ENCODE measurements at regions not wholly inside any gene's neighbourhood (a gene's known extent, or its start where the extent isn't known, plus 50 kb on each side); places are given as distances from the start of the nearest gene placed in this dataset.

DNA sequence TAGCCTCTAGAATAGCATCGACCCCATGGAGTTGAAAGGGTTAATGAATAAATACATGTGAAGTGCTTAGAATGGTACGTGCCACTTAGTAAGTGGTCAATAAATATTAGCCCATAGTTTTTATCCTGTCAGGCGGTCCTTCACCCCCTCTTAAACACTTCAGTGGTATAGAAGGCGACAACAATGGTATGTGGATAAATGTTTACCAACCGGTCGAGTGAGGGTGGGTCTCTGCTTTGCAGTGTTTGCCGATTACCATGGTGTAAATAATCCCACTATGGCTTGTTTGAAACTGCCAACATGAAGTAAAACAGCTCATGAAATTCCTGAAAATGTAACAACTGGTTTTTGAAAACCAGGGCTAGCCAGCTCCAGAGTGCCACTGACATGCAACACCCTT lies 541.2 kb downstream of the BUD13 start:
- Histone ChIP-seq H3K36me3 (ENCODE audit: control insufficient read depth in 2 of 2, insufficient read depth in 2 of 2, low read length in 1 of 2) (no peaks in the 10 kb centered on the region), H3K27ac (ENCODE audit: low read depth in 2 of 2, low read length in 1 of 2) (no peak overlapping the region), H3K9me3 (ENCODE audit: control insufficient read depth in 2 of 2, insufficient read depth in 1 of 2, low read depth in 1 of 2, low read length in 1 of 2) (no peaks in the 10 kb centered on the region), H3K4me3 (ENCODE audit: low read depth in 1 of 2, low read length in 2 of 2) (no peak overlapping the region), H3K27me3 (ENCODE audit: control insufficient read depth in 1 of 2, insufficient read depth in 2 of 2, low read length in 2 of 2) (no peaks in the 10 kb centered on the region), H3K4me1 (ENCODE audit: control insufficient read depth in 2 of 2, insufficient read depth in 2 of 2, low read length in 1 of 2) (no peaks in the 10 kb centered on the region)
- WGBS, 2 donors: 62 to 74% methylated on average over 7 of the region's 7 CpGs

GRCh38 chr11:116230438-116230837 lies 542.3 kb downstream of the BUD13 start:
- no peaks in the 10 kb centered on the region for H3K36me3 ChIP-seq (ENCODE audit: control insufficient read depth in 2 of 2, insufficient read depth in 2 of 2, low read length in 1 of 2)
- H3K4me3 ChIP-seq (ENCODE audit: low read depth in 1 of 2, low read length in 2 of 2): no peak overlapping the region
- no peak overlapping the region for H3K27ac ChIP-seq (ENCODE audit: low read depth in 2 of 2, low read length in 1 of 2)
- no peaks in the 10 kb centered on the region for H3K9me3 ChIP-seq (ENCODE audit: control insufficient read depth in 2 of 2, insufficient read depth in 1 of 2, low read depth in 1 of 2, low read length in 1 of 2)
- no peaks in the 10 kb centered on the region for H3K27me3 ChIP-seq (ENCODE audit: control insufficient read depth in 1 of 2, insufficient read depth in 2 of 2, low read length in 2 of 2)
- H3K4me1 ChIP-seq (ENCODE audit: control insufficient read depth in 2 of 2, insufficient read depth in 2 of 2, low read length in 1 of 2): no peaks in the 10 kb centered on the region
- 90 to 94% methylated on average over 8 of the region's 8 CpGs for WGBS, 2 donors

DNA sequence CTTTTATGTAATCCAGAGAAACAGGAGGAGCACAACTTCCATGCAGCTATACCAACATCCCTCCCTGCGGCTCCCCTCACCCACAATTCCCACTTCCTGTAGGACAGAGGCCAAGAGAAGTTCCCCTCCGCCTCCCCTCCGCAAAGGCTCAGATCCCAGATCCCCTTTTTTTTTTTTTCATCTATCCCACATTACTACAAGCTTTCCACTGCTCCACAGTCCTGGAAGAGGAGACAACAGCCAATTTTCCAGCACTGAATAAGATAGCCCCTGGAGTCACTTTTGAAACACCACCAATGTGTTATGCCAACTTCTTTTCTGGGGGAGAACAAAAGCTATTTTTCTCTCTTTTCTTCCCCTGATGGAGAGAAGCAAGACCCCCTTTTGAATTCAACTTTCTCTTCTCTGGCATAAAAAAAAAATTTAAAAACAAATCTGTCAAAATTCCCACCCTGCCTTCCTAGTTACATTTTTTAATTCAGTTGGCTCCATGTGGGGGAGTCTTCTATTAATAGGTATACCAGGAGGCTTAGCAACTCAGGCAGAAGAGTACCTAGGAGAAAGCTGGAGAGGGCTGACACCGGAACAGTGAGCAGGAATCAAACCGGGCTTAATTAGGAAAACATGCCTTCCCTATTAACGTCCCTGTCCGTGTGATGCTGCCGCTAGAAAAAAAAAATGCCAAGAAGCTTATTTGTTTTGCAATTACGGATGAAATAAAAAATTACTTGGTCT lies 543.4 kb downstream of the BUD13 start:
- Histone ChIP-seq H3K36me3 (ENCODE audit: control insufficient read depth in 2 of 2, insufficient read depth in 2 of 2, low read length in 1 of 2) (no peaks in the 10 kb centered on the region), H3K4me3 (ENCODE audit: low read depth in 1 of 2, low read length in 2 of 2) (no peak overlapping the region), H3K9me3 (ENCODE audit: control insufficient read depth in 2 of 2, insufficient read depth in 1 of 2, low read depth in 1 of 2, low read length in 1 of 2) (no peaks in the 10 kb centered on the region), H3K27ac (ENCODE audit: low read depth in 2 of 2, low read length in 1 of 2) (no peak overlapping the region), H3K27me3 (ENCODE audit: control insufficient read depth in 1 of 2, insufficient read depth in 2 of 2, low read length in 2 of 2) (no peaks in the 10 kb centered on the region), H3K4me1 (ENCODE audit: control insufficient read depth in 2 of 2, insufficient read depth in 2 of 2, low read length in 1 of 2) (no peaks in the 10 kb centered on the region)
- 68 to 70% methylated on average over 9 of the region's 9 CpGs for WGBS, 2 donors

GRCh38 chr11:116226731-116227130 lies 546.1 kb downstream of the BUD13 start:
- Histone ChIP-seq H3K27me3 (ENCODE audit: control insufficient read depth in 1 of 2, insufficient read depth in 2 of 2, low read length in 2 of 2) (no peaks in the 10 kb centered on the region), H3K4me1 (ENCODE audit: control insufficient read depth in 2 of 2, insufficient read depth in 2 of 2, low read length in 1 of 2) (peaks cover 0 to 2% of the 10 kb centered on the region in 2 donors), H3K36me3 (ENCODE audit: control insufficient read depth in 2 of 2, insufficient read depth in 2 of 2, low read length in 1 of 2) (no peaks in the 10 kb centered on the region), H3K27ac (ENCODE audit: low read depth in 2 of 2, low read length in 1 of 2) (no peak overlapping the region), H3K4me3 (ENCODE audit: low read depth in 1 of 2, low read length in 2 of 2) (no peak overlapping the region), H3K9me3 (ENCODE audit: control insufficient read depth in 2 of 2, insufficient read depth in 1 of 2, low read depth in 1 of 2, low read length in 1 of 2) (no peaks in the 10 kb centered on the region)
- 82 to 90% methylated on average over 3 of the region's 3 CpGs for WGBS, 2 donors

DNA sequence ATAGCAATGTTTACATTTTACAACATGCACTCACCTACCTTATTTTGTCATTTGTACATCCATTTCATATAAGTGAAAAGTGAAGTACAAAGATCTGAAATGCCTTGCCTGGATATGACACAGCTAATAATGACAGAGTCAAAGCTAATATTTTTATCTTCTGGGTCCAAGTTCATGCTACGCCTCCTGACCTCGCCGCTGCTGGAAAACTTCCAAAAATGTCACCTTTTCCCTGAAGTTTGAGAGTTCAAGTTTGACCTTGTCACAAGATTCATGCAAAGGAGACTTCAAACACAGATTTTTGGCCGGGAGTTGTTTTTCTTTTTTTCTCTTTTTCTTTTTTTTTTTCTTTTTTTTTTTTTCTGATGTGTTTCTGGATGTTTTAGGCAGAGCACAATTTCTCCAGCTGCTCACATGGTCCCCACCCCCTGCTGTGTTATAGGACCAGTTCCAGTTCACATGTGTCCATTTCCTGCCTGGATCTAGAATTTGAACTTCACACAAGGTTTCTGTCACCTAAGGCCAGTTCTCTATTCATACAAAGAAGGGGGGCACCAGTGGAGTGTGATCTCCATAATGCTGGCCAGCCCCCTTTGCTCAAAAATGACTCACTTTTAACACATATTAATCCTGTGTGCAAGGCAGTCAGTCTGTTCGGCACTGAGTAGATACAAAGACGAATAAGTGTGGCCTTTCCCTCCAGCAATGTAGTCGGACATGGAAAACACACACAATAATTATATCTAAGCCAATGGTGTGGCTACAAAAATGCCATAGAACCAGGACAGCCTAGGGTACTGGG lies 546.8 kb downstream of the BUD13 start:
- H3K36me3 ChIP-seq (ENCODE audit: control insufficient read depth in 2 of 2, insufficient read depth in 2 of 2, low read length in 1 of 2): no peaks in the 10 kb centered on the region
- WGBS, 2 donors: 57 to 68% methylated on average over 7 of the region's 7 CpGs
- H3K4me1 ChIP-seq (ENCODE audit: control insufficient read depth in 2 of 2, insufficient read depth in 2 of 2, low read length in 1 of 2): peaks cover 0 to 2% of the 10 kb centered on the region in 2 donors
- no peaks in the 10 kb centered on the region for H3K27me3 ChIP-seq (ENCODE audit: control insufficient read depth in 1 of 2, insufficient read depth in 2 of 2, low read length in 2 of 2)
- no peak overlapping the region for H3K4me3 ChIP-seq (ENCODE audit: low read depth in 1 of 2, low read length in 2 of 2)
- no peak overlapping the region for H3K27ac ChIP-seq (ENCODE audit: low read depth in 2 of 2, low read length in 1 of 2)
- H3K9me3 ChIP-seq (ENCODE audit: control insufficient read depth in 2 of 2, insufficient read depth in 1 of 2, low read depth in 1 of 2, low read length in 1 of 2): no peaks in the 10 kb centered on the region

DNA sequence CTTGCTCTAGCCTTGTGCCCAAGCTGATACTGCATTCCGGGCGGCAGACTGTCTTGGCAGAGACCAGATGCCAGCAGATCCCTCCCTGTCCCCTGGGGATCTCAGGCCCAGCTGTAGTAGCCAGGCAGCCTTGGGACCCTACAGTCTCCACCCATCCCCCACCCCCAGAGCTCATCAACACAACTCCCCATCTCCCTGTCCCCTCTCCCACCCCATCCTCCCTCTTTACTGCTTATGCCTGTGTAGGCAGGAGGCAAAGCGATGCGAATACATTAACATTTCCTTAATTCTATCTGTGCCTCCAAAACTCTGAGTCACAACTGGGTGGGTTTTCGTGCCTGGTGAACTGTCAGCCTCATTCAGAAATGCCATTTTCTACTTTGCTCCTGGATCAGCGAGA lies 547.6 kb downstream of the BUD13 start:
- H3K9me3 ChIP-seq (ENCODE audit: control insufficient read depth in 2 of 2, insufficient read depth in 1 of 2, low read depth in 1 of 2, low read length in 1 of 2): no peaks in the 10 kb centered on the region
- H3K27me3 ChIP-seq (ENCODE audit: control insufficient read depth in 1 of 2, insufficient read depth in 2 of 2, low read length in 2 of 2): no peaks in the 10 kb centered on the region
- H3K4me3 ChIP-seq (ENCODE audit: low read depth in 1 of 2, low read length in 2 of 2): no peak overlapping the region
- peaks cover 0 to 2% of the 10 kb centered on the region in 2 donors for H3K4me1 ChIP-seq (ENCODE audit: control insufficient read depth in 2 of 2, insufficient read depth in 2 of 2, low read length in 1 of 2)
- H3K27ac ChIP-seq (ENCODE audit: low read depth in 2 of 2, low read length in 1 of 2): no peak overlapping the region
- WGBS, 2 donors: 64 to 67% methylated on average over 6 of the region's 6 CpGs
- H3K36me3 ChIP-seq (ENCODE audit: control insufficient read depth in 2 of 2, insufficient read depth in 2 of 2, low read length in 1 of 2): no peaks in the 10 kb centered on the region

GRCh38 chr11:116224889-116225200 lies 547.9 kb downstream of the BUD13 start:
- H3K36me3 ChIP-seq (ENCODE audit: control insufficient read depth in 2 of 2, insufficient read depth in 2 of 2, low read length in 1 of 2): no peaks in the 10 kb centered on the region
- no peak overlapping the region for H3K4me3 ChIP-seq (ENCODE audit: low read depth in 1 of 2, low read length in 2 of 2)
- no peaks in the 10 kb centered on the region for H3K9me3 ChIP-seq (ENCODE audit: control insufficient read depth in 2 of 2, insufficient read depth in 1 of 2, low read depth in 1 of 2, low read length in 1 of 2)
- H3K27me3 ChIP-seq (ENCODE audit: control insufficient read depth in 1 of 2, insufficient read depth in 2 of 2, low read length in 2 of 2): no peaks in the 10 kb centered on the region
- H3K27ac ChIP-seq (ENCODE audit: low read depth in 2 of 2, low read length in 1 of 2): no peak overlapping the region
- peaks cover 0 to 2% of the 10 kb centered on the region in 2 donors for H3K4me1 ChIP-seq (ENCODE audit: control insufficient read depth in 2 of 2, insufficient read depth in 2 of 2, low read length in 1 of 2)
- WGBS, 2 donors: 59 to 66% methylated on average over 5 of the region's 5 CpGs

DNA sequence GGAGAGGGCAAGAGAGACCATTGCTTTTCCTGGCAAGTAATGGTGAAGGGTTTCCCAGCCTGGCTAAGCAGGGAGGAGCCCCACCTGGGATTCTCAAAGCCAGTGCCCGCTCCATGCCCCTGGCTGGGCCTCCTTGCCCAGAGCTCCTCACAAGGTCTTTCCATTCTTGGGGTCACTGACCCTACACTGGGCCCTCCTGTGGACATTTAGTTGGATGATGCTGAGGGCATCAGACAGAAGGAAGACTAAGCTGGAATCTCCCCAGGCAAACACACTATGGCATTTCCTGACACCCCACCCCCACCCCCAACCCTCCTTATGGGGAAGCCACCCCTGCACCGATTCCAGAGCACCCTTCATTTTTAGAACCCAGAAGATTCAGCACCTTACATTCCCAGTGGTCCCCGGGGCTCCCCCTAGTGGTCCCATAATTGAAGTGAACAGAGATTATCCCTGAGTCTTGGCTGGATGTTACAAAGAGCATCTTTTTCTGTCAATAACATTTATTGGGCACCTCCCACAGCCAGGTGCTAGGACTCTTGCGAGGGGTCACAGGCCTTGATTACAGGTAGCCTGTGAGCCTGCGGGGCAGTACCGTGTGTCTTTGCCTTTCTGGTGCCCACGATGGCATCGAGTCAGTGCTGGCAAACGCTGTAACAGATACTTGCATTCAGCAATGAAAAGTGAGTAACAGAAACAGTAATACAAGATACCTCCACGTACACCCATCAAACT lies 548.5 kb downstream of the BUD13 start:
- Histone ChIP-seq H3K4me3 (ENCODE audit: low read depth in 1 of 2, low read length in 2 of 2) (no peak overlapping the region), H3K27ac (ENCODE audit: low read depth in 2 of 2, low read length in 1 of 2) (no peak overlapping the region), H3K4me1 (ENCODE audit: control insufficient read depth in 2 of 2, insufficient read depth in 2 of 2, low read length in 1 of 2) (peaks cover 0 to 2% of the 10 kb centered on the region in 2 donors), H3K9me3 (ENCODE audit: control insufficient read depth in 2 of 2, insufficient read depth in 1 of 2, low read depth in 1 of 2, low read length in 1 of 2) (no peaks in the 10 kb centered on the region), H3K27me3 (ENCODE audit: control insufficient read depth in 1 of 2, insufficient read depth in 2 of 2, low read length in 2 of 2) (no peaks in the 10 kb centered on the region), H3K36me3 (ENCODE audit: control insufficient read depth in 2 of 2, insufficient read depth in 2 of 2, low read length in 1 of 2) (no peaks in the 10 kb centered on the region)
- WGBS, 2 donors: 44% methylated on average over 10 of the region's 10 CpGs

DNA sequence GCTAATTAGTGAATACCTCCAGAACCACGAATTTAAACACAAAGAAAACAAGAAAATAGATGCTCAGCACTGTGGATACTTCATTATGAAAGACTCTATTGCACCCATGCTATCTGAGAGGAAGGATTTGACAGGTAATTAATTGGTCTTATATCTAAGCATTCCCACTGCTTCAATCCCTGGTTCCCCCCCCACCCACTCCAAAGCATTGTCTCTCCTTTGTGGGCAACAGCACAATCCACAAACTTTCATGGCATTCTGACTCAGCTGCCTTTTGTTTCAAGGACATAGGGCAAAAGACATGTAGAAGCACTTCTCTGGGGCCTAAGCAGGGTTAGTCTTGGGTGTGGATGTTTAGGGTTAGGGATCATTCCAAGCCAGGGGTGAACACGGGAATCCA lies 551.4 kb downstream of the BUD13 start:
- WGBS, 2 donors: 57 to 70% methylated on average over 2 of the region's 2 CpGs

More for the DNA sequence above, 551.4 kb downstream of the BUD13 start:
- Histone ChIP-seq H3K4me1 (ENCODE audit: control insufficient read depth in 2 of 2, insufficient read depth in 2 of 2, low read length in 1 of 2) (peaks cover 0 to 2% of the 10 kb centered on the region in 2 donors), H3K27me3 (ENCODE audit: control insufficient read depth in 1 of 2, insufficient read depth in 2 of 2, low read length in 2 of 2) (no peaks in the 10 kb centered on the region), H3K36me3 (ENCODE audit: control insufficient read depth in 2 of 2, insufficient read depth in 2 of 2, low read length in 1 of 2) (no peaks in the 10 kb centered on the region), H3K27ac (ENCODE audit: low read depth in 2 of 2, low read length in 1 of 2) (no peak overlapping the region), H3K4me3 (ENCODE audit: low read depth in 1 of 2, low read length in 2 of 2) (no peak overlapping the region), H3K9me3 (ENCODE audit: control insufficient read depth in 2 of 2, insufficient read depth in 1 of 2, low read depth in 1 of 2, low read length in 1 of 2) (no peaks in the 10 kb centered on the region)
